ENCODE measurements at regions not wholly inside any gene's neighbourhood (a gene's known extent, or its start where the extent isn't known, plus 50 kb on each side); places are given as distances from the start of the nearest gene placed in this dataset.

DNA sequence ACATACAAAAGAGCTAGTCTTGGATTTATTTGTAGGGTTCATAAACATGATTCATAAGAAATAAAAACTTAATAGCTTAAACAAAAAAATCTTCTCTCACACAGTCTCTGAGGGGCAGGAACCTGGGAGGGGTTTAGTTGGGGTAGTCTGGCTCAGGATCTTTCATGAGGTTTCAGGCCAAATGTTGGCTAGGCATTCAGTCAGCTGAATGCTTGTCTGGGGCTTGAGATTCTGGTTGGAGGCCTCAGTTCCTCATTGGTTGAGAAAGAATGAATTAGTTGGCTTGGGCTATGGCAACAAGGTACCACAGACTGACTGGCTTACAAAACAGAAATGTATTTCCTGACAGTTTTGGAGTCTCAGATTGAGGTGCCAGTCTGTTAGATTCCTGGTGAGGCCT lies 74.3 kb downstream of the ANKRD7 start:
- no peak overlapping the region for H2AFZ ChIP-seq
- H3K9me2 ChIP-seq (ENCODE audit: insufficient read depth) = peaks cover 3% of the 10 kb centered on the region; the same call in 1 of the 2 replicates
- H3K79me2 ChIP-seq (replicated peaks; ENCODE audit: insufficient read depth) = no peaks in the 10 kb centered on the region
- no peaks in the 10 kb centered on the region for H3K4me1 ChIP-seq (ENCODE audit: insufficient read depth)
- no peak for ATAC-seq
- H3F3A ChIP-seq (replicated peaks; ENCODE audit: low read depth) = no peaks in the 10 kb centered on the region
- H3K4me3 ChIP-seq = no peak overlapping the region
- no peak overlapping the region for H3K27ac Mint-ChIP-seq
- no peaks in the 10 kb centered on the region for H3K4me1 Mint-ChIP-seq
- H3K36me3 Mint-ChIP-seq (ENCODE audit: low read depth) = no peaks in the 10 kb centered on the region
- no peaks in the 10 kb centered on the region for H3K27me3 Mint-ChIP-seq (ENCODE audit: insufficient read depth, low read depth, poor library complexity)
- no peaks in the 10 kb centered on the region for H3K9me3 Mint-ChIP-seq
- H4K20me1 ChIP-seq (replicated peaks; ENCODE audit: insufficient read depth) = no peaks in the 10 kb centered on the region
- no peak overlapping the region for H3K4me3 Mint-ChIP-seq
- H3K4me2 ChIP-seq = no peak overlapping the region
- no peak for DNase-seq (ENCODE audit: low spot score)
- H3K27me3 ChIP-seq (ENCODE audit: insufficient read depth) = no peaks in the 10 kb centered on the region
- TF ChIP-seq, protein P1, sequence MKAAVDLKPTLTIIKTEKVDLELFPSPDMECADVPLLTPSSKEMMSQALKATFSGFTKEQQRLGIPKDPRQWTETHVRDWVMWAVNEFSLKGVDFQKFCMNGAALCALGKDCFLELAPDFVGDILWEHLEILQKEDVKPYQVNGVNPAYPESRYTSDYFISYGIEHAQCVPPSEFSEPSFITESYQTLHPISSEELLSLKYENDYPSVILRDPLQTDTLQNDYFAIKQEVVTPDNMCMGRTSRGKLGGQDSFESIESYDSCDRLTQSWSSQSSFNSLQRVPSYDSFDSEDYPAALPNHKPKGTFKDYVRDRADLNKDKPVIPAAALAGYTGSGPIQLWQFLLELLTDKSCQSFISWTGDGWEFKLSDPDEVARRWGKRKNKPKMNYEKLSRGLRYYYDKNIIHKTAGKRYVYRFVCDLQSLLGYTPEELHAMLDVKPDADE (IDR thresholded peaks at IDR 0.05) = no peak
- no peak for TF ChIP-seq ZNF462 (CRISPR knock-in tag; IDR thresholded peaks at IDR 0.05)
- no peak for TF ChIP-seq ZNF331 (CRISPR knock-in tag; IDR thresholded peaks at IDR 0.05; ENCODE audit: low read depth)
- TF ChIP-seq ZNF114 (CRISPR knock-in tag; IDR thresholded peaks at IDR 0.05) = no peak
- no peak for TF ChIP-seq STAT1 (IDR thresholded peaks at IDR 0.05; ENCODE audit: unreplicated experiment)
- TF ChIP-seq JUNB (IDR thresholded peaks at IDR 0.05; ENCODE audit: unreplicated experiment) = no peak
- no peak for TF ChIP-seq NANOG (IDR thresholded peaks at IDR 0.05; ENCODE audit: borderline replicate concordance)
- no peak for TF ChIP-seq EZH2 (IDR thresholded peaks at IDR 0.05; ENCODE audit: low read depth, unreplicated experiment)
- no peak for TF ChIP-seq CREB1 (CRISPR knock-in tag; IDR thresholded peaks at IDR 0.05; ENCODE audit: low read depth)
- TF ChIP-seq EZH2phosphoT487 (IDR thresholded peaks at IDR 0.05; ENCODE audit: unreplicated experiment) = no peak
- no peak for TF ChIP-seq POLR2AphosphoS5 (IDR thresholded peaks at IDR 0.05; ENCODE audit: low read depth)
- TF ChIP-seq, protein P2, sequence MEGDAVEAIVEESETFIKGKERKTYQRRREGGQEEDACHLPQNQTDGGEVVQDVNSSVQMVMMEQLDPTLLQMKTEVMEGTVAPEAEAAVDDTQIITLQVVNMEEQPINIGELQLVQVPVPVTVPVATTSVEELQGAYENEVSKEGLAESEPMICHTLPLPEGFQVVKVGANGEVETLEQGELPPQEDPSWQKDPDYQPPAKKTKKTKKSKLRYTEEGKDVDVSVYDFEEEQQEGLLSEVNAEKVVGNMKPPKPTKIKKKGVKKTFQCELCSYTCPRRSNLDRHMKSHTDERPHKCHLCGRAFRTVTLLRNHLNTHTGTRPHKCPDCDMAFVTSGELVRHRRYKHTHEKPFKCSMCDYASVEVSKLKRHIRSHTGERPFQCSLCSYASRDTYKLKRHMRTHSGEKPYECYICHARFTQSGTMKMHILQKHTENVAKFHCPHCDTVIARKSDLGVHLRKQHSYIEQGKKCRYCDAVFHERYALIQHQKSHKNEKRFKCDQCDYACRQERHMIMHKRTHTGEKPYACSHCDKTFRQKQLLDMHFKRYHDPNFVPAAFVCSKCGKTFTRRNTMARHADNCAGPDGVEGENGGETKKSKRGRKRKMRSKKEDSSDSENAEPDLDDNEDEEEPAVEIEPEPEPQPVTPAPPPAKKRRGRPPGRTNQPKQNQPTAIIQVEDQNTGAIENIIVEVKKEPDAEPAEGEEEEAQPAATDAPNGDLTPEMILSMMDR (conservative IDR thresholded peaks at IDR 0.05; ENCODE audit: low read depth in 2 of 2) = no peak
- TF ChIP-seq, protein P3, sequence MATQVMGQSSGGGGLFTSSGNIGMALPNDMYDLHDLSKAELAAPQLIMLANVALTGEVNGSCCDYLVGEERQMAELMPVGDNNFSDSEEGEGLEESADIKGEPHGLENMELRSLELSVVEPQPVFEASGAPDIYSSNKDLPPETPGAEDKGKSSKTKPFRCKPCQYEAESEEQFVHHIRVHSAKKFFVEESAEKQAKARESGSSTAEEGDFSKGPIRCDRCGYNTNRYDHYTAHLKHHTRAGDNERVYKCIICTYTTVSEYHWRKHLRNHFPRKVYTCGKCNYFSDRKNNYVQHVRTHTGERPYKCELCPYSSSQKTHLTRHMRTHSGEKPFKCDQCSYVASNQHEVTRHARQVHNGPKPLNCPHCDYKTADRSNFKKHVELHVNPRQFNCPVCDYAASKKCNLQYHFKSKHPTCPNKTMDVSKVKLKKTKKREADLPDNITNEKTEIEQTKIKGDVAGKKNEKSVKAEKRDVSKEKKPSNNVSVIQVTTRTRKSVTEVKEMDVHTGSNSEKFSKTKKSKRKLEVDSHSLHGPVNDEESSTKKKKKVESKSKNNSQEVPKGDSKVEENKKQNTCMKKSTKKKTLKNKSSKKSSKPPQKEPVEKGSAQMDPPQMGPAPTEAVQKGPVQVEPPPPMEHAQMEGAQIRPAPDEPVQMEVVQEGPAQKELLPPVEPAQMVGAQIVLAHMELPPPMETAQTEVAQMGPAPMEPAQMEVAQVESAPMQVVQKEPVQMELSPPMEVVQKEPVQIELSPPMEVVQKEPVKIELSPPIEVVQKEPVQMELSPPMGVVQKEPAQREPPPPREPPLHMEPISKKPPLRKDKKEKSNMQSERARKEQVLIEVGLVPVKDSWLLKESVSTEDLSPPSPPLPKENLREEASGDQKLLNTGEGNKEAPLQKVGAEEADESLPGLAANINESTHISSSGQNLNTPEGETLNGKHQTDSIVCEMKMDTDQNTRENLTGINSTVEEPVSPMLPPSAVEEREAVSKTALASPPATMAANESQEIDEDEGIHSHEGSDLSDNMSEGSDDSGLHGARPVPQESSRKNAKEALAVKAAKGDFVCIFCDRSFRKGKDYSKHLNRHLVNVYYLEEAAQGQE (IDR thresholded peaks at IDR 0.05; ENCODE audit: unreplicated experiment) = no peak
- no peaks in the 10 kb centered on the region for H3K36me3 ChIP-seq (ENCODE audit: insufficient read depth)
- no peak overlapping the region for H3K27ac ChIP-seq (ENCODE audit: low read depth)

Data from GM23338 (cell line).